GM19025 (cell line): ENCODE measurements at regions not wholly inside any gene's neighbourhood (a gene's known extent, or its start where the extent isn't known, plus 50 kb on each side); places are given as distances from the start of the nearest gene placed in this dataset.

ENCODE experiments used
- ATAC-seq: cut with Tn5 transposase; IDR thresholded peaks from one replicate; pipeline ENCODE4 v1.9.1; 2021; ENCODE audit warnings: mild to moderate bottlenecking, low read depth, moderate library complexity; ENCODE audit not compliant: unreplicated experiment

GRCh38 chr12:124461851-124462623 is 105.4 kb downstream of the NCOR2 start:
- ATAC-seq, result no peak

GRCh38 chr12:124461241-124461673 is 106.2 kb downstream of the NCOR2 start:
- ATAC-seq, result no peak

- ATAC-seq, result no peak
Observed at GRCh38 chr12:124460771-124461170, 106.6 kb downstream of the NCOR2 start.

- ATAC-seq, result no peak
Observed at GRCh38 chr12:124459852-124460645, 107.4 kb downstream of the NCOR2 start.

- ATAC-seq, result no peak
Observed at GRCh38 chr12:124458992-124459851, 108.2 kb downstream of the NCOR2 start.

- ATAC-seq, result no peak
Observed at GRCh38 chr12:124458220-124458991, 109.0 kb downstream of the NCOR2 start.

- no peak for ATAC-seq
Observed at GRCh38 chr12:124457287-124458219, 109.9 kb downstream of the NCOR2 start.

- ATAC-seq, result no peak
Observed at GRCh38 chr12:124456652-124457152, 110.7 kb downstream of the NCOR2 start.

- no peak for ATAC-seq
Observed at GRCh38 chr12:124456133-124456651, 111.2 kb downstream of the NCOR2 start.

GRCh38 chr12:124455336-124455735 is 112.1 kb downstream of the NCOR2 start:
- no peak for ATAC-seq

GRCh38 chr12:124454735-124455134 is 112.7 kb downstream of the NCOR2 start:
- ATAC-seq, result no peak

GRCh38 chr12:124454352-124454725 is 113.1 kb downstream of the NCOR2 start:
- no peak for ATAC-seq

- ATAC-seq, result peak; percentile 81
Observed at GRCh38 chr12:124453419-124454351, 113.7 kb downstream of the NCOR2 start.

GRCh38 chr12:124452576-124453331 is 114.7 kb downstream of the NCOR2 start:
- ATAC-seq, result no peak

- no peak for ATAC-seq
Observed at GRCh38 chr12:124451637-124452243, 115.7 kb downstream of the NCOR2 start.

- ATAC-seq, result no peak
Observed at GRCh38 chr12:124451016-124451415, 116.4 kb downstream of the NCOR2 start.
